Activated T-helper 17 cell treated with anti-CD3 and anti-CD28 coated beads, Interleukin-2, amount 50 U/mL, for 72 hours (primary cell): ENCODE measurements at regions not wholly inside any gene's neighbourhood (a gene's known extent, or its start where the extent isn't known, plus 50 kb on each side); places are given as distances from the start of the nearest gene placed in this dataset.

Source experiments
- ATAC-seq: fragments of 150-1000 bp; cut with Tn5 transposase; replicated peaks from 2 replicates; pipeline ENCODE4 v1.10.0; 2021; ENCODE audit warnings: mild to moderate bottlenecking, moderate library complexity
- H3K27ac Mint-ChIP-seq: one replicate; pipeline ENCODE4 v1.8.0; 2022; ENCODE audit warnings: mixed read lengths
- H3K27me3 Mint-ChIP-seq: one replicate; pipeline ENCODE4 v1.8.0; 2022; ENCODE audit warnings: mixed read lengths
- H3K36me3 Mint-ChIP-seq: one replicate; pipeline ENCODE4 v1.8.0; 2022; ENCODE audit warnings: low read depth, mild to moderate bottlenecking, mixed read lengths
- H3K4me1 Mint-ChIP-seq: one replicate; pipeline ENCODE4 v1.8.0; 2022; ENCODE audit warnings: mixed read lengths
- H3K4me3 Mint-ChIP-seq: one replicate; pipeline ENCODE4 v1.8.0; 2022; ENCODE audit warnings: mild to moderate bottlenecking, mixed read lengths
- H3K9me3 Mint-ChIP-seq: one replicate; pipeline ENCODE4 v1.8.0; 2022; ENCODE audit warnings: mixed read lengths

- no peak overlapping the region for H3K27ac Mint-ChIP-seq
- no peak overlapping the region for H3K4me3 Mint-ChIP-seq
- no peaks in the 10 kb centered on the region for H3K36me3 Mint-ChIP-seq
- no peaks in the 10 kb centered on the region for H3K27me3 Mint-ChIP-seq
- H3K4me1 Mint-ChIP-seq: no peaks in the 10 kb centered on the region
- ATAC-seq: no peak
- peaks cover 3% of the 10 kb centered on the region for H3K9me3 Mint-ChIP-seq
Measured at GRCh38 chr4:35052546-35052945, 1191.8 kb downstream of the ARAP2 start.

GRCh38 chr4:35063031-35063570 is 1181.2 kb downstream of the ARAP2 start:
- Mint-ChIP-seq H3K4me3 (no peak overlapping the region), H3K27me3 (no peaks in the 10 kb centered on the region), H3K9me3 (peaks cover 5% of the 10 kb centered on the region), H3K4me1 (no peaks in the 10 kb centered on the region), H3K36me3 (no peaks in the 10 kb centered on the region), H3K27ac (no peak overlapping the region)
- ATAC-seq: no peak

GRCh38 chr4:35066406-35066805 is 1177.9 kb downstream of the ARAP2 start:
- ATAC-seq: no peak
- Mint-ChIP-seq H3K4me3 (no peak overlapping the region), H3K27ac (no peak overlapping the region), H3K9me3 (peaks cover 3% of the 10 kb centered on the region), H3K27me3 (no peaks in the 10 kb centered on the region), H3K36me3 (no peaks in the 10 kb centered on the region), H3K4me1 (no peaks in the 10 kb centered on the region)

GRCh38 chr4:35080799-35081198 is 1163.5 kb downstream of the ARAP2 start:
- no peak overlapping the region for H3K4me3 Mint-ChIP-seq
- H3K27ac Mint-ChIP-seq: no peak overlapping the region
- peaks cover 5% of the 10 kb centered on the region for H3K9me3 Mint-ChIP-seq
- no peaks in the 10 kb centered on the region for H3K27me3 Mint-ChIP-seq
- ATAC-seq: no peak
- no peaks in the 10 kb centered on the region for H3K4me1 Mint-ChIP-seq
- no peaks in the 10 kb centered on the region for H3K36me3 Mint-ChIP-seq

DNA sequence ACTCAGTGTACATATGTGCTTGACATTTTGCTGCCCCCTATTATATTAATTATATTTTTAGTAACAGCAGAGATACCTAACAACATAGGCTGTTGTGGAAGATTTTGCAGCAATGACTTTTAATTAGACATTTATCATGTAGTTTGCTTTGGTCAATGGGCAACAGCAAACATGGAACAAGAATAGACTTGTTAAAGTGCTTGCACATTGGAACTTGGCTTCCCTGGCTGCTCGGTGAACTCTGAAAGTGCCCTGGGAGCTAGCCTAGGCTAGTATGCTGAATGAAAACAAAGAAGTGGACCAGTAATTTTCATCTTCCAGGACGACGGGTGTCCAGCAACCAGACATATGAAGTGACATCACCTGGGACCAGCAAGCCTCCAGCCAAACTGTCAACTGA is 1157.1 kb downstream of the ARAP2 start:
- no peaks in the 10 kb centered on the region for H3K4me1 Mint-ChIP-seq
- H3K36me3 Mint-ChIP-seq: no peaks in the 10 kb centered on the region
- no peaks in the 10 kb centered on the region for H3K27me3 Mint-ChIP-seq
- peaks cover 3% of the 10 kb centered on the region for H3K9me3 Mint-ChIP-seq
- no peak overlapping the region for H3K27ac Mint-ChIP-seq
- no peak overlapping the region for H3K4me3 Mint-ChIP-seq
- no peak for ATAC-seq

DNA sequence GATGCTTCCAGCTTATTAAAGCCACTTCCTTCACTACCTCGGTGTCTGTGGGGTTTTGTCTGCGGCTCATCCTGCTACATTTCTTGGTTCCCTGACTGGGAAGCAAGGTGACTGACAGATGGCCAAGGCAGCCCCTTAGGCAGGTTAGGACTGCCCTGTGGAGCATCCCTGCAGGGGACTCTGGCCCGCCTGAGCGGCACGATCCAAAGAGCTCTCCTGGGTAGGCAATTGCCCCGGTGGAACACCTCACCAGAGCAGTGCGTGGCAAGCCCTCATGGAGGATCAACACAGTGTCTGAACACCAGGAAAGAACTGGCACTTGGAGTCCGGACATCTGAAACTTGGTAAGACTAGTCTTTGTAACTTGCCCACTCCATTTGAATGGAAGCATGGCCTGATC is 1143.4 kb downstream of the ARAP2 start:
- Mint-ChIP-seq H3K4me1 (no peaks in the 10 kb centered on the region), H3K36me3 (no peaks in the 10 kb centered on the region), H3K27ac (no peak overlapping the region), H3K27me3 (no peaks in the 10 kb centered on the region), H3K9me3 (peaks cover 7% of the 10 kb centered on the region), H3K4me3 (no peak overlapping the region)
- no peak for ATAC-seq

DNA sequence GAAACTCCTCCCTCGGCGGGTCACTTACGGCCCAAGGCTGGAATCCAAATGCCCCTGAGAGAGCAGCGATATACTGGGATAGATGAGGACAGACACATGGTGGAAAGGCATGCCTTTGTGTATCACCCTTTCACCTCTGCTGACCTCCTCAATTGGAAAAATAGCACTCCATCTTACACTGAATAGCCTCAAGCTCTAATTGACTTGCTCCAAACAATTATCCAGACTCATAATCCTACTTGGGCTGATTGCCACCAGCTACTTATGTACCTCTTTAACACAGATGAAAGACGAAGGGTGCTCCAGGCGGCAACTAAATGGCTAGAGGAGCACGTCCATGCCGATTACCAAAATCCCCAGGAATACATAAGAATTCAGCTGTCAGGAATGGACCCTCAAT is 1142.2 kb downstream of the ARAP2 start:
- H3K36me3 Mint-ChIP-seq: no peaks in the 10 kb centered on the region
- H3K27ac Mint-ChIP-seq: no peak overlapping the region
- no peaks in the 10 kb centered on the region for H3K4me1 Mint-ChIP-seq
- H3K9me3 Mint-ChIP-seq: peaks cover 7% of the 10 kb centered on the region
- no peak for ATAC-seq
- no peak overlapping the region for H3K4me3 Mint-ChIP-seq
- H3K27me3 Mint-ChIP-seq: no peaks in the 10 kb centered on the region

DNA sequence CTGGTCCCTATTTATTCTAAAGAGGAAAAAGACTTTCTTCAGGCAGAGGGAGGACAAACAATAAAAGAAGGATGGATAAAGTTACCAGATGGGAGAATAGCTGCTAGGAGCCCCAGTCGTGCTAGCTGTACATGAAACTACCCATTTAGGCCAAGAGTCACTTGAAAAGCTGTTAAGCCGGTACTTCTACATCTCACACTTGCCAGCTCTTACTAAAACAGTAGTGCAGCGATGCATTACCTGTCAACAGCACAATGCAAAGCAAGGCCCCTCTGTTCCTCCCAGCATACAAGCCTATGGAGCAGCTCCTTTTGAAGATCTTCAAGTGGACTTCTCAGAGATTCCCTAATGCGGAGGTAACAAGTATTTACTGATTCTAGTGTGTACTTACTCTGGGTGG is 1138.8 kb downstream of the ARAP2 start:
- ATAC-seq: no peak
- Mint-ChIP-seq H3K27ac (no peak overlapping the region), H3K36me3 (no peaks in the 10 kb centered on the region), H3K27me3 (no peaks in the 10 kb centered on the region), H3K4me1 (no peaks in the 10 kb centered on the region), H3K9me3 (peaks cover 12% of the 10 kb centered on the region), H3K4me3 (no peak overlapping the region)

- no peak overlapping the region for H3K4me3 Mint-ChIP-seq
- peaks cover 11% of the 10 kb centered on the region for H3K9me3 Mint-ChIP-seq
- H3K4me1 Mint-ChIP-seq: no peaks in the 10 kb centered on the region
- no peaks in the 10 kb centered on the region for H3K36me3 Mint-ChIP-seq
- no peaks in the 10 kb centered on the region for H3K27me3 Mint-ChIP-seq
- no peak overlapping the region for H3K27ac Mint-ChIP-seq
- ATAC-seq: no peak
Measured at GRCh38 chr4:35106091-35106734, 1138.1 kb downstream of the ARAP2 start.

- Mint-ChIP-seq H3K27ac (no peak overlapping the region), H3K27me3 (no peaks in the 10 kb centered on the region)
Measured at GRCh38 chr4:35124106-35124505, 1120.2 kb downstream of the ARAP2 start.

DNA sequence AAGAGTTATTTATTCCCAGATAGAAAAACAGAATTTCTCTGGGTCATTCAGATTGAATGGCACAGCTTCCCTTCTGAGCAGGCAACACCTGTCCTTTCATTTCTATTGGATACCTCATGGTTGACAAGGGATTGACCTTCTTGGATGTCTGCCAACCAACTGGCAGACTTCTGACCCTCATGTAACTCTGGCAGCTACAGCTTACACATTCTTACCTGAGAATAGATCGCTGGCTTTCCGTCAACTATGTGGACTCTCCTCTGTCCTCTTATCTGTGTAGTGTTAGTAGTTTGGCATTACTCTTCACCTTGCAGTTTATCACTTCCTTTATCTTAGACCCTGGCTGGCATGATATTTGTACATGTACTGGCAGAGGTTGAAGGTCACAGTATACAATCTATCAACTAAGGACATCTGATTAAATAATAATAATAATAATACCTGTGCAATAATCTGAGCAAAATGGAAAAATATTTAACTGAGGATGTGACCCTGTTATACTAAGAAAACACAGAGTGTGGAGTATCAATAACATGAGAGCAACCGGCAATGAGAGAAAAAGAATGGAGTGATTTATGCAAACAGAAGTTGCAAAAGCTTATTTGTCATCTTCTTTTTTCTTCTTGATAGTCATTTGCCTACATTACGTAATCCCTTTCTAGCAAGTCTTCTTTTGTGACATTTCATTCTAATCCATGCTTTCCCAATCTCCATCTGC is 1118.2 kb downstream of the ARAP2 start:
- Mint-ChIP-seq H3K27me3 (no peaks in the 10 kb centered on the region), H3K9me3 (peaks cover 4% of the 10 kb centered on the region), H3K27ac (no peak overlapping the region), H3K36me3 (no peaks in the 10 kb centered on the region), H3K4me3 (no peak overlapping the region), H3K4me1 (no peaks in the 10 kb centered on the region)
- ATAC-seq: no peak

More at GRCh38 chr4:35124106-35124505, 1120.2 kb downstream of the ARAP2 start:
- no peak for ATAC-seq
- no peak overlapping the region for H3K4me3 Mint-ChIP-seq
- H3K36me3 Mint-ChIP-seq: no peaks in the 10 kb centered on the region
- H3K9me3 Mint-ChIP-seq: peaks cover 4% of the 10 kb centered on the region
- no peaks in the 10 kb centered on the region for H3K4me1 Mint-ChIP-seq

DNA sequence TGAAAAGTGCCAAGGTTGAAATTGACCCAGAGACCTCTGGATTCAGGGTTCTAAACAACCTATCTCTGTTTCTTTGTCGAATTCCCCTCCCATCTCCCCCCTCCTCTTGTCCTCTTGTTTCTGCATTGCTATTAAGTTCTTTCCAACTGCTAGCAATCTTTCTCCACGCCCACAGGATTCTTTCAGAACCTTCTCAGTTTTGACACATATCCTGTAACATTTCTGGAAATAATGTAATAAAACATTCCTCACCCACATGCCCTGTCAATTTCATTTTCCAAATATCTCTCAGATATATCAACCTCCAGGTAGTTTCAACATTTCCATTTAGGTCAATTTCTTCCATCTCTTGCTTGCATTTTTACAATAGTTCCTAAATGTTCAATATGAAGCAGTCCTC is 1105.9 kb downstream of the ARAP2 start:
- Mint-ChIP-seq H3K36me3 (no peaks in the 10 kb centered on the region), H3K4me1 (no peaks in the 10 kb centered on the region), H3K9me3 (peaks cover 7% of the 10 kb centered on the region), H3K27me3 (no peaks in the 10 kb centered on the region), H3K4me3 (no peak overlapping the region), H3K27ac (no peak overlapping the region)
- no peak for ATAC-seq

- Mint-ChIP-seq H3K4me3 (no peak overlapping the region), H3K27ac (no peak overlapping the region), H3K27me3 (no peaks in the 10 kb centered on the region), H3K9me3 (peaks cover 13% of the 10 kb centered on the region), H3K36me3 (no peaks in the 10 kb centered on the region), H3K4me1 (no peaks in the 10 kb centered on the region)
- no peak for ATAC-seq
Measured at GRCh38 chr4:35147761-35148160, 1096.6 kb downstream of the ARAP2 start.

GRCh38 chr4:35151816-35152572 is 1092.3 kb downstream of the ARAP2 start:
- H3K4me1 Mint-ChIP-seq: no peaks in the 10 kb centered on the region
- H3K27me3 Mint-ChIP-seq: no peaks in the 10 kb centered on the region
- no peak overlapping the region for H3K4me3 Mint-ChIP-seq
- peaks cover 9% of the 10 kb centered on the region for H3K9me3 Mint-ChIP-seq
- no peak for ATAC-seq
- H3K27ac Mint-ChIP-seq: no peak overlapping the region
- no peaks in the 10 kb centered on the region for H3K36me3 Mint-ChIP-seq

GRCh38 chr4:35163168-35163567 is 1081.1 kb downstream of the ARAP2 start:
- no peaks in the 10 kb centered on the region for H3K4me1 Mint-ChIP-seq
- no peaks in the 10 kb centered on the region for H3K9me3 Mint-ChIP-seq
- no peak for ATAC-seq
- H3K4me3 Mint-ChIP-seq: no peak overlapping the region
- no peaks in the 10 kb centered on the region for H3K27me3 Mint-ChIP-seq
- no peak overlapping the region for H3K27ac Mint-ChIP-seq
- H3K36me3 Mint-ChIP-seq: no peaks in the 10 kb centered on the region
